ENCODE measurements at regions not wholly inside any gene's neighbourhood (a gene's known extent, or its start where the extent isn't known, plus 50 kb on each side); places are given as distances from the start of the nearest gene placed in this dataset.

DNA sequence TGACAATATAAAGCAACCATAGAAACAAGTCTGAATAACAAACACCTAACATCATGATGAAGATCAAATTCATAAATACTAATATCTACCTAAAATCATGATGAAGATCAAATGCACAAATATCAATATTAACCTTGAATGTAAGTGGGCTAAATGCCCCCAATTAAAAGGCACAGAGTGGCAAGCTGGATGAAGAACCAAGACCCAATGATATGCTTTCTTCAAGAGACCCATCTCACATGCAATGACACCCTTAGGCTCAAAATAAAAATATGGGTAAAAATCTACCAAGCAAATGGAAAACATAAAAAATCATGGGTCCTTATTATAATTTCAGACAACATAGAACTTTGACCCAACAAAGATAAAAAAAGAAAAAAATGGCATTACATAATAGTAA, 578.5 kb upstream of the PTCHD4 start:
- no peaks in the 10 kb centered on the region for H3K27me3 ChIP-seq (ENCODE audit: control insufficient read depth in 4 of 4, insufficient read depth in 4 of 4, low read length in 3 of 4)
- no peaks in the 10 kb centered on the region for H3K36me3 ChIP-seq (ENCODE audit: control insufficient read depth in 4 of 4, insufficient read depth in 3 of 4, low read depth in 1 of 4, low read length in 3 of 4)
- H3K4me1 ChIP-seq (ENCODE audit: control insufficient read depth in 4 of 4, insufficient read depth in 4 of 4, low read length in 3 of 4) = no peaks in the 10 kb centered on the region
- H3K27ac ChIP-seq (ENCODE audit: low read depth in 1 of 2, low read length in 2 of 2) = no peak overlapping the region
- DNase-seq (ENCODE audit: low spot score) = no peak
- H3K9me3 ChIP-seq (ENCODE audit: control insufficient read depth in 4 of 4, low read length in 3 of 4) = peaks cover 0 to 13% (median 6%) of the 10 kb centered on the region in 4 donors
- TF ChIP-seq RXRA (IDR thresholded peaks at IDR 0.05) (no peak), REST (IDR thresholded peaks at IDR 0.05) (no peak), HNF4A (conservative IDR thresholded peaks at IDR 0.05) (no peak), MAX (IDR thresholded peaks at IDR 0.05) (no peak), GABPA (IDR thresholded peaks at IDR 0.05 in 1 of 2, conservative IDR thresholded peaks at IDR 0.05 in 1 of 2) (no peak), HNF4G (IDR thresholded peaks at IDR 0.05) (no peak), EGR1 (IDR thresholded peaks at IDR 0.05; ENCODE audit: low read depth in 2 of 2) (no peak), YY1 (IDR thresholded peaks at IDR 0.05) (no peak), ATF3 (IDR thresholded peaks at IDR 0.05) (no peak)
- H3K9ac ChIP-seq (ENCODE audit: low read depth in 1 of 2, low read length in 2 of 2) = no peak overlapping the region
- no peak overlapping the region for H3K4me3 ChIP-seq (ENCODE audit: low read depth in 1 of 3, low read length in 3 of 3)

DNA sequence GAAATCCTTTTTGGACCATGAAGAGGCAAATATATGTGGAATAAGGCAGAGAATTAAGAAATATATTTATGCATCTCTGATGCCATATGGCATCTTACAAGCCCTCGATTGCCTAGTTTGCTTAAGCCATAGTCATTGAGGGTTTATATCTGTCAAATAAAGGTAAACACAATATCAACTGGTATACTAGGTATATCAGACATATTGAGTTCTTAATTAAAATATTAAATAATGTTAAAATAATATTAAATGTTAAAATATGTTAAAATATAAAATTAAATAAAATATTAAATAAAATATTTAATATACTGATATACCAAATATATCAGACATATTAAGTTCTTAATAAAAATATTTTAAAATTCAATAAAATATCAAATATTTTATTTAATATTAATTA, 567.4 kb upstream of the PTCHD4 start:
- WGBS = 91% methylated on average over 1 of the region's 1 CpG

GRCh38 chr6:48671505-48671904, 560.5 kb upstream of the PTCHD4 start:
- DNase-seq (ENCODE audit: low spot score) = no peak
- WGBS = 44% methylated on average over 1 of the region's 1 CpG
- Histone ChIP-seq H3K9me3 (ENCODE audit: control insufficient read depth in 4 of 4, low read length in 3 of 4) (no peaks in the 10 kb centered on the region), H3K9ac (ENCODE audit: low read depth in 1 of 2, low read length in 2 of 2) (no peak overlapping the region), H3K4me1 (ENCODE audit: control insufficient read depth in 4 of 4, insufficient read depth in 4 of 4, low read length in 3 of 4) (no peaks in the 10 kb centered on the region), H3K4me3 (ENCODE audit: low read depth in 1 of 3, low read length in 3 of 3) (no peak overlapping the region), H3K27me3 (ENCODE audit: control insufficient read depth in 4 of 4, insufficient read depth in 4 of 4, low read length in 3 of 4) (no peaks in the 10 kb centered on the region), H3K36me3 (ENCODE audit: control insufficient read depth in 4 of 4, insufficient read depth in 3 of 4, low read depth in 1 of 4, low read length in 3 of 4) (no peaks in the 10 kb centered on the region), H3K27ac (ENCODE audit: low read depth in 1 of 2, low read length in 2 of 2) (no peak overlapping the region)
- TF ChIP-seq GABPA (IDR thresholded peaks at IDR 0.05 in 1 of 2, conservative IDR thresholded peaks at IDR 0.05 in 1 of 2) (no peak), TAF1 (conservative IDR thresholded peaks at IDR 0.05) (no peak), RAD21 (IDR thresholded peaks at IDR 0.05) (no peak), MAX (IDR thresholded peaks at IDR 0.05) (no peak), ATF3 (IDR thresholded peaks at IDR 0.05) (no peak), REST (IDR thresholded peaks at IDR 0.05) (no peak), FOXA2 (IDR thresholded peaks at IDR 0.05) (no peak), FOXA1 (IDR thresholded peaks at IDR 0.05) (no peak), RXRA (IDR thresholded peaks at IDR 0.05) (no peak)
- TF ChIP-seq, protein P1, sequence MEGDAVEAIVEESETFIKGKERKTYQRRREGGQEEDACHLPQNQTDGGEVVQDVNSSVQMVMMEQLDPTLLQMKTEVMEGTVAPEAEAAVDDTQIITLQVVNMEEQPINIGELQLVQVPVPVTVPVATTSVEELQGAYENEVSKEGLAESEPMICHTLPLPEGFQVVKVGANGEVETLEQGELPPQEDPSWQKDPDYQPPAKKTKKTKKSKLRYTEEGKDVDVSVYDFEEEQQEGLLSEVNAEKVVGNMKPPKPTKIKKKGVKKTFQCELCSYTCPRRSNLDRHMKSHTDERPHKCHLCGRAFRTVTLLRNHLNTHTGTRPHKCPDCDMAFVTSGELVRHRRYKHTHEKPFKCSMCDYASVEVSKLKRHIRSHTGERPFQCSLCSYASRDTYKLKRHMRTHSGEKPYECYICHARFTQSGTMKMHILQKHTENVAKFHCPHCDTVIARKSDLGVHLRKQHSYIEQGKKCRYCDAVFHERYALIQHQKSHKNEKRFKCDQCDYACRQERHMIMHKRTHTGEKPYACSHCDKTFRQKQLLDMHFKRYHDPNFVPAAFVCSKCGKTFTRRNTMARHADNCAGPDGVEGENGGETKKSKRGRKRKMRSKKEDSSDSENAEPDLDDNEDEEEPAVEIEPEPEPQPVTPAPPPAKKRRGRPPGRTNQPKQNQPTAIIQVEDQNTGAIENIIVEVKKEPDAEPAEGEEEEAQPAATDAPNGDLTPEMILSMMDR (IDR thresholded peaks at IDR 0.05; ENCODE audit: low read depth, low read length, missing input control) = no peak

More for the DNA sequence above, 567.4 kb upstream of the PTCHD4 start:
- no peaks in the 10 kb centered on the region for H3K9me3 ChIP-seq (ENCODE audit: control insufficient read depth in 4 of 4, low read length in 3 of 4)
- H3K27me3 ChIP-seq (ENCODE audit: control insufficient read depth in 4 of 4, insufficient read depth in 4 of 4, low read length in 3 of 4) = no peaks in the 10 kb centered on the region
- H3K4me1 ChIP-seq (ENCODE audit: control insufficient read depth in 4 of 4, insufficient read depth in 4 of 4, low read length in 3 of 4) = no peaks in the 10 kb centered on the region
- no peaks in the 10 kb centered on the region for H3K36me3 ChIP-seq (ENCODE audit: control insufficient read depth in 4 of 4, insufficient read depth in 3 of 4, low read depth in 1 of 4, low read length in 3 of 4)
- no peak overlapping the region for H3K27ac ChIP-seq (ENCODE audit: low read depth in 1 of 2, low read length in 2 of 2)
- TF ChIP-seq TAF1 (conservative IDR thresholded peaks at IDR 0.05) = no peak
- no peak for TF ChIP-seq JUND (IDR thresholded peaks at IDR 0.05)
- no peak for TF ChIP-seq RAD21 (IDR thresholded peaks at IDR 0.05)
- no peak for TF ChIP-seq FOXA1 (IDR thresholded peaks at IDR 0.05)
- TF ChIP-seq YY1 (IDR thresholded peaks at IDR 0.05) = no peak
- no peak for TF ChIP-seq HNF4G (IDR thresholded peaks at IDR 0.05)
- no peak for TF ChIP-seq RXRA (IDR thresholded peaks at IDR 0.05)
- TF ChIP-seq GABPA (IDR thresholded peaks at IDR 0.05 in 1 of 2, conservative IDR thresholded peaks at IDR 0.05 in 1 of 2) = no peak
- TF ChIP-seq SP1 (IDR thresholded peaks at IDR 0.05) = no peak
- no peak for TF ChIP-seq EGR1 (IDR thresholded peaks at IDR 0.05; ENCODE audit: low read depth in 2 of 2)
- no peak for DNase-seq (ENCODE audit: low spot score)
- H3K9ac ChIP-seq (ENCODE audit: low read depth in 1 of 2, low read length in 2 of 2) = no peak overlapping the region
- H3K4me3 ChIP-seq (ENCODE audit: low read depth in 1 of 3, low read length in 3 of 3) = no peak overlapping the region

All from liver (tissue), 8 donors.